ENCODE measurements at regions not wholly inside any gene's neighbourhood (a gene's known extent, or its start where the extent isn't known, plus 50 kb on each side); places are given as distances from the start of the nearest gene placed in this dataset.

GRCh38 chr10:37534166-37534565 is 323.2 kb downstream of the ZNF248 start:
- H3K9me3 Mint-ChIP-seq, result peaks cover 92 to 95% of the 10 kb centered on the region in 2 experiments
- Histone ChIP-seq H3K56ac (ENCODE audit: insufficient read length, low read depth, low read length) (no peak overlapping the region), H3K27ac (ENCODE audit: insufficient read length, low read depth, low read length) (no peak overlapping the region), H2BK15ac (ENCODE audit: low read depth, low read length) (no peak overlapping the region), H2BK12ac (ENCODE audit: insufficient read length, low read depth, low read length) (no peak overlapping the region), H2BK20ac (ENCODE audit: low read depth, low read length, poor library complexity, severe bottlenecking) (no peak overlapping the region), H3K27me3 (ENCODE audit: insufficient read depth, low read length) (no peaks in the 10 kb centered on the region), H4K5ac (ENCODE audit: insufficient read length, low read depth, low read length) (no peak overlapping the region), H4K91ac (ENCODE audit: insufficient read length, low read depth, low read length) (no peak overlapping the region), H2BK120ac (ENCODE audit: low read depth, low read length, poor library complexity, severe bottlenecking) (no peak overlapping the region), H3K4ac (ENCODE audit: low read depth, low read length) (no peak overlapping the region), H3K4me1 (ENCODE audit: insufficient read depth, low read length) (no peaks in the 10 kb centered on the region; the same call in 1 of the 2 replicates), H3K23ac (ENCODE audit: insufficient read length, low read depth, low read length) (no peak overlapping the region), H3K14ac (ENCODE audit: insufficient read depth, low read length) (no peak overlapping the region), H3K4me2 (ENCODE audit: insufficient read depth, insufficient read length, low read length) (no peak overlapping the region), H3T11ph (ENCODE audit: low read length) (no peak overlapping the region), H3K9ac (ENCODE audit: extremely low read depth, insufficient read length, low read length) (no peak overlapping the region), H2AK5ac (ENCODE audit: insufficient read length, low read length) (no peak overlapping the region), H3K9me3 (ENCODE audit: control insufficient read depth, low read depth, low read length) (peaks cover 33% of the 10 kb centered on the region), H3K23me2 (ENCODE audit: insufficient read length, low read depth, low read length, poor library complexity, severe bottlenecking) (no peaks in the 10 kb centered on the region), H3K79me2 (ENCODE audit: insufficient read depth, low read length) (no peaks in the 10 kb centered on the region), H4K20me1 (ENCODE audit: control insufficient read depth, insufficient read depth, insufficient read length) (no peaks in the 10 kb centered on the region), H2BK5ac (ENCODE audit: insufficient read length, low read length) (no peak overlapping the region), H4K8ac (replicated peaks; ENCODE audit: insufficient read length, low read depth, low read length) (no peak overlapping the region), H3K18ac (ENCODE audit: insufficient read length, low read depth, low read length) (no peak overlapping the region), H3K79me1 (ENCODE audit: insufficient read depth, low read depth, low read length, poor library complexity, severe bottlenecking) (no peaks in the 10 kb centered on the region), H2AFZ (ENCODE audit: low read length) (no peak overlapping the region)
- WGBS (ENCODE audit: extremely low coverage, insufficient read length, low lambda C conversion rate), result no CpG with 5 or more reads among the region's 3 CpGs
- peaks cover 4% of the 10 kb centered on the region for H3K27me3 Mint-ChIP-seq (ENCODE audit: low read depth)
- DNase-seq, result no peak
- H3K4me1 Mint-ChIP-seq, result no peaks in the 10 kb centered on the region
- peaks cover 4 to 42% (median 27%) of the 10 kb centered on the region in 3 experiments; a peak in 5 of 7 replicates for H3K36me3 Mint-ChIP-seq (ENCODE audit: insufficient read depth in 1 of 3, low read depth in 3 of 3)
- TF ChIP-seq CTCF (conservative IDR thresholded peaks at IDR 0.05), result no peak
- H3K27ac Mint-ChIP-seq, result no peak overlapping the region
- H3K4me3 Mint-ChIP-seq, result no peak overlapping the region

All from H9 (cell line).